ENCODE measurements at regions not wholly inside any gene's neighbourhood (a gene's known extent, or its start where the extent isn't known, plus 50 kb on each side); places are given as distances from the start of the nearest gene placed in this dataset.

GRCh38 chr15:47846128-47846868 is 129.0 kb downstream of the SEMA6D start:
- no peak overlapping the region for H3K27ac ChIP-seq (ENCODE audit: low read depth, low read length, poor library complexity, severe bottlenecking)
- H3K36me3 ChIP-seq (ENCODE audit: insufficient read depth, low read length) = no peaks in the 10 kb centered on the region
- no peaks in the 10 kb centered on the region for H3K79me2 ChIP-seq (ENCODE audit: insufficient read depth, low read depth, low read length)
- no peak overlapping the region for H3K4me3 ChIP-seq (ENCODE audit: low read depth, low read length, poor library complexity, severe bottlenecking)
- no peaks in the 10 kb centered on the region for H3K4me1 ChIP-seq (ENCODE audit: insufficient read depth, low read length, poor library complexity, severe bottlenecking)
- POLR2A ChIA-PET = interaction anchor here (0.5 kb wide), 1 partner anchor 12 kb away, joined by 3 read pairs; no protein-coding TSS in a partner anchor
- BruUV-seq (replicated peaks) = no TSS peak
- CTCF ChIA-PET (ENCODE audit: unreplicated experiment) = no interaction called here
- no peaks in the 10 kb centered on the region for H3K9me3 ChIP-seq (ENCODE audit: low read length)
- H4K20me1 ChIP-seq (ENCODE audit: insufficient read depth, low read length) = no peaks in the 10 kb centered on the region
- no peak overlapping the region for H2AFZ ChIP-seq (ENCODE audit: low read length)
- H3K9me2 ChIP-seq (ENCODE audit: insufficient read depth, low read length) = no peaks in the 10 kb centered on the region
- no peak for TF ChIP-seq EZH2phosphoT487 (IDR thresholded peaks at IDR 0.05; ENCODE audit: borderline replicate concordance, low read depth, low read length)
- TF ChIP-seq, protein P1, sequence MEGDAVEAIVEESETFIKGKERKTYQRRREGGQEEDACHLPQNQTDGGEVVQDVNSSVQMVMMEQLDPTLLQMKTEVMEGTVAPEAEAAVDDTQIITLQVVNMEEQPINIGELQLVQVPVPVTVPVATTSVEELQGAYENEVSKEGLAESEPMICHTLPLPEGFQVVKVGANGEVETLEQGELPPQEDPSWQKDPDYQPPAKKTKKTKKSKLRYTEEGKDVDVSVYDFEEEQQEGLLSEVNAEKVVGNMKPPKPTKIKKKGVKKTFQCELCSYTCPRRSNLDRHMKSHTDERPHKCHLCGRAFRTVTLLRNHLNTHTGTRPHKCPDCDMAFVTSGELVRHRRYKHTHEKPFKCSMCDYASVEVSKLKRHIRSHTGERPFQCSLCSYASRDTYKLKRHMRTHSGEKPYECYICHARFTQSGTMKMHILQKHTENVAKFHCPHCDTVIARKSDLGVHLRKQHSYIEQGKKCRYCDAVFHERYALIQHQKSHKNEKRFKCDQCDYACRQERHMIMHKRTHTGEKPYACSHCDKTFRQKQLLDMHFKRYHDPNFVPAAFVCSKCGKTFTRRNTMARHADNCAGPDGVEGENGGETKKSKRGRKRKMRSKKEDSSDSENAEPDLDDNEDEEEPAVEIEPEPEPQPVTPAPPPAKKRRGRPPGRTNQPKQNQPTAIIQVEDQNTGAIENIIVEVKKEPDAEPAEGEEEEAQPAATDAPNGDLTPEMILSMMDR (conservative IDR thresholded peaks at IDR 0.05; ENCODE audit: low read length) = no peak
- H3K4me2 ChIP-seq (ENCODE audit: low read length) = no peak overlapping the region
- no peak for DNase-seq (ENCODE audit: low spot score)
- intact Hi-C loops (cut with micrococcal nuclease; ENCODE audit: unreplicated experiment) = no loop called here

GRCh38 chr15:47846876-47847275 is 129.6 kb downstream of the SEMA6D start:
- H3K79me2 ChIP-seq (ENCODE audit: insufficient read depth, low read depth, low read length) = no peaks in the 10 kb centered on the region
- no peak for DNase-seq (ENCODE audit: low spot score)
- no peak overlapping the region for H3K4me2 ChIP-seq (ENCODE audit: low read length)
- TF ChIP-seq EZH2phosphoT487 (IDR thresholded peaks at IDR 0.05; ENCODE audit: borderline replicate concordance, low read depth, low read length) = no peak
- TF ChIP-seq, protein P1 (conservative IDR thresholded peaks at IDR 0.05; ENCODE audit: low read length) = no peak
- H3K27ac ChIP-seq (ENCODE audit: low read depth, low read length, poor library complexity, severe bottlenecking) = no peak overlapping the region
- H3K36me3 ChIP-seq (ENCODE audit: insufficient read depth, low read length) = no peaks in the 10 kb centered on the region
- ChIA-PET POLR2A (no interaction called here), CTCF (ENCODE audit: unreplicated experiment) (no interaction called here)
- no peaks in the 10 kb centered on the region for H3K9me2 ChIP-seq (ENCODE audit: insufficient read depth, low read length)
- no TSS peak for BruUV-seq (replicated peaks)
- no peaks in the 10 kb centered on the region for H4K20me1 ChIP-seq (ENCODE audit: insufficient read depth, low read length)
- H3K4me1 ChIP-seq (ENCODE audit: insufficient read depth, low read length, poor library complexity, severe bottlenecking) = no peaks in the 10 kb centered on the region
- no peak overlapping the region for H3K4me3 ChIP-seq (ENCODE audit: low read depth, low read length, poor library complexity, severe bottlenecking)
- no peak overlapping the region for H2AFZ ChIP-seq (ENCODE audit: low read length)
- intact Hi-C loops (cut with micrococcal nuclease; ENCODE audit: unreplicated experiment) = no loop called here
- no peaks in the 10 kb centered on the region for H3K9me3 ChIP-seq (ENCODE audit: low read length)

- H3K4me2 ChIP-seq (ENCODE audit: low read length) = no peak overlapping the region
- ChIA-PET CTCF (ENCODE audit: unreplicated experiment) (no interaction called here), POLR2A (no interaction called here)
- no peak for TF ChIP-seq EZH2phosphoT487 (IDR thresholded peaks at IDR 0.05; ENCODE audit: borderline replicate concordance, low read depth, low read length)
- TF ChIP-seq, protein P1 (conservative IDR thresholded peaks at IDR 0.05; ENCODE audit: low read length) = no peak
- H3K9me2 ChIP-seq (ENCODE audit: insufficient read depth, low read length) = no peaks in the 10 kb centered on the region
- H2AFZ ChIP-seq (ENCODE audit: low read length) = no peak overlapping the region
- no peaks in the 10 kb centered on the region for H3K79me2 ChIP-seq (ENCODE audit: insufficient read depth, low read depth, low read length)
- H3K4me3 ChIP-seq (ENCODE audit: low read depth, low read length, poor library complexity, severe bottlenecking) = no peak overlapping the region
- H3K27ac ChIP-seq (ENCODE audit: low read depth, low read length, poor library complexity, severe bottlenecking) = no peak overlapping the region
- intact Hi-C loops (cut with micrococcal nuclease; ENCODE audit: unreplicated experiment) = no loop called here
- no peaks in the 10 kb centered on the region for H3K4me1 ChIP-seq (ENCODE audit: insufficient read depth, low read length, poor library complexity, severe bottlenecking)
- no peaks in the 10 kb centered on the region for H3K36me3 ChIP-seq (ENCODE audit: insufficient read depth, low read length)
- no peak for DNase-seq (ENCODE audit: low spot score)
- H3K9me3 ChIP-seq (ENCODE audit: low read length) = no peaks in the 10 kb centered on the region
- H4K20me1 ChIP-seq (ENCODE audit: insufficient read depth, low read length) = no peaks in the 10 kb centered on the region
- no TSS peak for BruUV-seq (replicated peaks)
Measured at GRCh38 chr15:47856071-47856470, 138.8 kb downstream of the SEMA6D start.

Measured in OCI-LY7 (cell line).